ENCODE measurements at regions not wholly inside any gene's neighbourhood (a gene's known extent, or its start where the extent isn't known, plus 50 kb on each side); places are given as distances from the start of the nearest gene placed in this dataset.
"Not testable (repeated sequence)": the region's sequence is repeated elsewhere in the genome, so short reads cannot be mapped to it uniquely, and the experiment has no call there.

DNA sequence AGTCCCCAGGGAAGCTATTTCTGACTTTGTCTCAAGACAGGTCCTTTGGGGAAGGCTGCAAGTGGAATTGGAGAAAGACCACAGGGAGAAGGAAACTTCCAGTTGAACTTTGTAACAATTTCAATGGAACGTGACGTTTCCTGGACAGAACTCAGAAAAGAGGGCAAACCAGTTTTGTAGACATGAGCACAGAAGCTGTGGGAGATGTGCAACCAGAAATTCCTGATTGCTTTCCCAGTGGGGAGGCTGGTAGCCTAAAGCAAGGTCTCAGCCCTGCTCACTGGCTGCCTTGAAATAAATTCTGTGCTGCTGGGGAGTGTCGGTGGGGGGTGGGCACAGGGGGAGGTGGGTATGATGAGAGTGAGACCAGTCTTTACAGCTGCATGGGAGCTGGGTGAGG, 1206.7 kb upstream of the ADGRL2 start:
- Histone ChIP-seq H3K36me3 (ENCODE audit: control insufficient read depth in 2 of 2, insufficient read depth in 2 of 2, low read length in 2 of 2) (no peaks in the 10 kb centered on the region), H3K27me3 (ENCODE audit: control insufficient read depth in 2 of 2, insufficient read depth in 2 of 2, low read length in 2 of 2) (no peaks in the 10 kb centered on the region), H3K9me3 (ENCODE audit: control insufficient read depth in 2 of 2, low read length in 2 of 2) (peaks cover 0 to 6% of the 10 kb centered on the region in 2 donors), H3K4me1 (ENCODE audit: control insufficient read depth in 2 of 2, insufficient read depth in 2 of 2, low read length in 2 of 2) (no peaks in the 10 kb centered on the region), H3K27ac (ENCODE audit: low read depth in 2 of 2, low read length in 2 of 2) (no peak overlapping the region), H3K9ac (ENCODE audit: low read depth in 1 of 2, low read length in 2 of 2) (no peak overlapping the region), H3K4me3 (ENCODE audit: low read length in 2 of 2) (no peak overlapping the region)

DNA sequence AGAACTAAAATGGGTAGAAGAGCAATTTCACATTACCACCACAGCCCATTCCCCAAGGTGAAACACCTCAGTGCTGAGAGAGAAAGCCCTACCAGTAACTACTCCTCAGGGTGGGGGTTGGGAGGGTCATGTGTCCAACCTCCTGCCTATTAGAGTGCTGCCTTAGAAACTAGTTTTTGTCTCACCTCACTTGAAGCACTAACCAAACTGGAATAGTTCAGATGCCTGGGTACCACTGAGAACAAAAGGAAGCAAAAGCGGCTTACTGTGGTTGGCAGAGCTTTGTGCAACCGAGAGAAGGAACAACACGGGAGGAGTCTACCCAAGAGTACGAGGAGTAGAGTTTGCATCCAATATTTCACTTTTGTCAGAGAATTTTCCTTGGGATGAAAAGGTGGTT, 1207.5 kb upstream of the ADGRL2 start:
- Histone ChIP-seq H3K36me3 (ENCODE audit: control insufficient read depth in 2 of 2, insufficient read depth in 2 of 2, low read length in 2 of 2) (no peaks in the 10 kb centered on the region), H3K27me3 (ENCODE audit: control insufficient read depth in 2 of 2, insufficient read depth in 2 of 2, low read length in 2 of 2) (no peaks in the 10 kb centered on the region), H3K9me3 (ENCODE audit: control insufficient read depth in 2 of 2, low read length in 2 of 2) (peaks cover 0 to 6% of the 10 kb centered on the region in 2 donors), H3K4me3 (ENCODE audit: low read length in 2 of 2) (no peak overlapping the region), H3K4me1 (ENCODE audit: control insufficient read depth in 2 of 2, insufficient read depth in 2 of 2, low read length in 2 of 2) (no peaks in the 10 kb centered on the region), H3K9ac (ENCODE audit: low read depth in 1 of 2, low read length in 2 of 2) (no peak overlapping the region), H3K27ac (ENCODE audit: low read depth in 2 of 2, low read length in 2 of 2) (no peak overlapping the region)

DNA sequence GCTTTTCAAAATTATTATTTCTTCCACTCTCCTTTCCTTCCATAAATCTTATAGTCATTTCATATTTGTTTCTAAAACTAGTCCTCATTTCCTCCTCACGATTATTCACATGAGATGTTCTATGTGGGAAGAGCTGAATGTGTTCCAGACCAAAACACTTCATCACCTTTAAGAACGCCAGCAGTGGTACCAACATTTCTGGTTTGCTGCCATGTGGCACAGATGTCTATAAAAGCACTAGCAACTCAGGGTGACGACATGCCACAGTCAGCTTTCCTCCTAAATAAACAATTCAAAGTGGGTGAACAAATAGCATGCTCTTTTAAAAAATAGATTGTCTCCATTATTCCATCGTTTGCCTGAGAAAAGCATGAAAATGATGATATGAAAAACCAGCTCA, 1217.8 kb upstream of the ADGRL2 start:
- Histone ChIP-seq H3K9me3 (ENCODE audit: control insufficient read depth in 2 of 2, low read length in 2 of 2) (no peaks in the 10 kb centered on the region), H3K9ac (ENCODE audit: low read depth in 1 of 2, low read length in 2 of 2) (no peak overlapping the region), H3K36me3 (ENCODE audit: control insufficient read depth in 2 of 2, insufficient read depth in 2 of 2, low read length in 2 of 2) (no peaks in the 10 kb centered on the region), H3K4me1 (ENCODE audit: control insufficient read depth in 2 of 2, insufficient read depth in 2 of 2, low read length in 2 of 2) (no peaks in the 10 kb centered on the region), H3K27me3 (ENCODE audit: control insufficient read depth in 2 of 2, insufficient read depth in 2 of 2, low read length in 2 of 2) (no peaks in the 10 kb centered on the region), H3K27ac (ENCODE audit: low read depth in 2 of 2, low read length in 2 of 2) (no peak overlapping the region), H3K4me3 (ENCODE audit: low read length in 2 of 2) (no peak overlapping the region)

DNA sequence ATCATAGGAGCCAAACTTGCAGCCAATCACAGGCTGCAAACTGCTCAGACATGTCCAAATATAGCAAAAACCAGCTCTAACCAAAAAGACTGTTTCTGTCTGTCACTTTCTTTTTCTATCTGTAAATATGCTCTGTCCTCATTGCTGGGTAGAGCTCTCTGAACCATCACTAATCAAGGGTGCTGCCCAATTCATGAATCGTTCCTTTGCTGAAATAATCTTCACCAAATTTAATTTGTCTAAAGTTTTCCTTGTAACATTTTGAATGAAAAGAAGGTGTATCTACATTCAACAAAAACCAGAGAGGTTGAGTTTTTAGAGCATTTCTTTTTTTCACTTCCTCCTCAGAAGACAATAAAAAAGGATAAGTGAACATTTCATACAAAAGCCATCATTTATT, 1221.7 kb upstream of the ADGRL2 start:
- Histone ChIP-seq H3K4me3 (ENCODE audit: low read length in 2 of 2) (no peak overlapping the region), H3K36me3 (ENCODE audit: control insufficient read depth in 2 of 2, insufficient read depth in 2 of 2, low read length in 2 of 2) (no peaks in the 10 kb centered on the region), H3K9ac (ENCODE audit: low read depth in 1 of 2, low read length in 2 of 2) (no peak overlapping the region), H3K9me3 (ENCODE audit: control insufficient read depth in 2 of 2, low read length in 2 of 2) (no peaks in the 10 kb centered on the region), H3K27ac (ENCODE audit: low read depth in 2 of 2, low read length in 2 of 2) (no peak overlapping the region), H3K27me3 (ENCODE audit: control insufficient read depth in 2 of 2, insufficient read depth in 2 of 2, low read length in 2 of 2) (no peaks in the 10 kb centered on the region), H3K4me1 (ENCODE audit: control insufficient read depth in 2 of 2, insufficient read depth in 2 of 2, low read length in 2 of 2) (no peaks in the 10 kb centered on the region)

DNA sequence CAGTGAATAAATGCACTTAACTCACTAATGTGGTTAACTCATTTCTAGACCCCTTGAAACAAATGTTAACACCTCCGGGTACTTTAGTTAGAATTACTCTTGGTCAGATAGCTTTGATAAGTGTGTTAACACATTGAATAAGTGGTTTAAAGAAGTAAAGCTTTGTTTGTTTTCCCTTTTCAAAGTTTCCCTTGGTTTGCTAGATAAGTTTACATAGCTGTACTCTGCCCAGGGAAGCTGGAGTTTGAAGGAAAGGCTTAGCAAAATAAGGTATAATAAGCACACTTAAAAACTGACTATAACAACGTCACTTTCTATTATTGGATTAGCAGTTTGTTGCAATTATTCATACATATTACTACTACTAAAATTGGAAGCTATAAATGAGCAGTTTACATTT, 1233.9 kb upstream of the ADGRL2 start:
- Histone ChIP-seq H3K4me3 (ENCODE audit: low read length in 2 of 2) (no peak overlapping the region), H3K9me3 (ENCODE audit: control insufficient read depth in 2 of 2, low read length in 2 of 2) (no peaks in the 10 kb centered on the region), H3K27ac (ENCODE audit: low read depth in 2 of 2, low read length in 2 of 2) (no peak overlapping the region), H3K4me1 (ENCODE audit: control insufficient read depth in 2 of 2, insufficient read depth in 2 of 2, low read length in 2 of 2) (no peaks in the 10 kb centered on the region), H3K27me3 (ENCODE audit: control insufficient read depth in 2 of 2, insufficient read depth in 2 of 2, low read length in 2 of 2) (no peaks in the 10 kb centered on the region), H3K9ac (ENCODE audit: low read depth in 1 of 2, low read length in 2 of 2) (no peak overlapping the region), H3K36me3 (ENCODE audit: control insufficient read depth in 2 of 2, insufficient read depth in 2 of 2, low read length in 2 of 2) (no peaks in the 10 kb centered on the region)

DNA sequence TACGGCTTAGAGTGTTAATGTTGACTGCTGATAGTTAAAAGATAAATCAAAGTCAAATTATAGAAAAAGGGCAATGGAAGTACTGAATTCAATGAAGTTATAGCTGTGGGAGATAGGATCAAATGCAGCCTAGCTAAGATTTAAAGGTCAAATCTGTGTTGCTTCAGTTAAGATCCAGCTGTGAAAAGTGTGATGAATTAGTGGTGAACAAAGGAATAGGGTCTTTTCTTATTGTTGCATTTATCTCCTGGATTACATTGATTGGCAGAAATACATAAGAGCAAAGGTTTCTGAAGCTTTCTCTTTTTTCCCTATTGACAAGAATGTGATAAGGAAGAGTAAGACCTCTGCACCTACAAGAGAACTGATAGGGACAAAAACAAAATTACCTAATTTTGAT, 1234.6 kb upstream of the ADGRL2 start:
- H3K4me3 ChIP-seq (ENCODE audit: low read length in 2 of 2) = no peak overlapping the region

DNA sequence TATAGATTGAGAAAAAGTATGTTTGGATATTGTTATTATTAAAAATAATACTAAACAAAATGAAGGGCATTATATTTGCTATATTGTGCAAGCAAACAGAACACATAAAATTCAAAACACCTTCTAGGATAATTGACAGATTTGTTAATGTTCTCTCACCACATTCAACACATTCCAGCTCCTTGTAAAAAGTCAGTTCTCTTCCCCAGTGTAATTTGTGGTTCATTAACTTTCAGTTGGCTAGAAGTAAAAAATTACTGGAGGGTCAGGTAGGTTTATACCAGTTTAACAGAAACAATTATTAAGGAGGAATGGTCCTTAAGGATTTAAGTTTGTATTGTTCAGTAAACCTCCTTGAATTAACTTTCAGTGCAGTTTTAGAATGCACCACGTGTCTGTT, 1235.3 kb upstream of the ADGRL2 start:
- no peak overlapping the region for H3K9ac ChIP-seq (ENCODE audit: low read depth in 1 of 2, low read length in 2 of 2)
- no peaks in the 10 kb centered on the region for H3K9me3 ChIP-seq (ENCODE audit: control insufficient read depth in 2 of 2, low read length in 2 of 2)
- no peak overlapping the region for H3K27ac ChIP-seq (ENCODE audit: low read depth in 2 of 2, low read length in 2 of 2)
- no peaks in the 10 kb centered on the region for H3K4me1 ChIP-seq (ENCODE audit: control insufficient read depth in 2 of 2, insufficient read depth in 2 of 2, low read length in 2 of 2)
- H3K36me3 ChIP-seq (ENCODE audit: control insufficient read depth in 2 of 2, insufficient read depth in 2 of 2, low read length in 2 of 2) = no peaks in the 10 kb centered on the region
- no peak overlapping the region for H3K4me3 ChIP-seq (ENCODE audit: low read length in 2 of 2)
- no peaks in the 10 kb centered on the region for H3K27me3 ChIP-seq (ENCODE audit: control insufficient read depth in 2 of 2, insufficient read depth in 2 of 2, low read length in 2 of 2)

More for the DNA sequence above, 1234.6 kb upstream of the ADGRL2 start:
- H3K27ac ChIP-seq (ENCODE audit: low read depth in 2 of 2, low read length in 2 of 2) = no peak overlapping the region
- no peaks in the 10 kb centered on the region for H3K4me1 ChIP-seq (ENCODE audit: control insufficient read depth in 2 of 2, insufficient read depth in 2 of 2, low read length in 2 of 2)
- H3K9me3 ChIP-seq (ENCODE audit: control insufficient read depth in 2 of 2, low read length in 2 of 2) = no peaks in the 10 kb centered on the region
- H3K9ac ChIP-seq (ENCODE audit: low read depth in 1 of 2, low read length in 2 of 2) = no peak overlapping the region
- H3K27me3 ChIP-seq (ENCODE audit: control insufficient read depth in 2 of 2, insufficient read depth in 2 of 2, low read length in 2 of 2) = no peaks in the 10 kb centered on the region
- H3K36me3 ChIP-seq (ENCODE audit: control insufficient read depth in 2 of 2, insufficient read depth in 2 of 2, low read length in 2 of 2) = no peaks in the 10 kb centered on the region

DNA sequence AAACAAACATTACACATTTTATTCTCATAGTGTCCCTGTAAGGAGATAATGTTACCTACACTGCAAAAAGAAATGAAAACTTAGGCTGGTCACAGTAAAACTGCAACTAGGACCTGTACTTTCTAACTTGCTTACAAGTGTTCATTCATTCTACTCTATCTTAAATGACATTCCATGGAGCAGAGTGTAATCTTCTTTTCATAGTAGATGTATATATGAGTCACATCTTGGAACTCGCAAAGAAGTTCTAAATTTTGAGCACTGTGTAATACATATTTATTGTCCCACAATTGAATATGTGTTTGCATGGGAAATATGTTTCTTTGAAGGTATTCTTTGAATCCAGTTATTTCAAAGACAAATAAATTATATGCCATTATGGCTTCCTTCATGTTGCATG, 1258.5 kb upstream of the ADGRL2 start:
- H3K36me3 ChIP-seq (ENCODE audit: control insufficient read depth in 2 of 2, insufficient read depth in 2 of 2, low read length in 2 of 2) = no peaks in the 10 kb centered on the region

DNA sequence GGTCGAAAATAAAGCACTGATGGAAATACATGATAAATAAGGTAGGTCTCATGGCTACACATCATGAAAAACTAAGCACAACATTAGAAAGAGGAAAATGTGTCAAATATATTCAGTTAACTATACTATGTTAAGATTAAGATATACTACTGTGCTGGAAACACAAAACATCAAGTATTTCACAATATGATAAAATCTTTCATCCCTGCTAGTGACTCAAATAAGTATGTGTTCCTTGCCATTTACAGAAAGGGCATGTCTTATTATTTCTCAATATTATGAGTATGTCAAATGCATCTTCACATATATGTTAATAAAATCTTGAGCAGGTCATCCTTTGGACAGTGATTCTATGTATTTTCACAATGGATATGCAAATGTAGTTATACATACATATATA, 1260.1 kb upstream of the ADGRL2 start:
- Histone ChIP-seq H3K9ac (ENCODE audit: low read depth in 1 of 2, low read length in 2 of 2) (no peak overlapping the region), H3K4me1 (ENCODE audit: control insufficient read depth in 2 of 2, insufficient read depth in 2 of 2, low read length in 2 of 2) (no peaks in the 10 kb centered on the region), H3K9me3 (ENCODE audit: control insufficient read depth in 2 of 2, low read length in 2 of 2) (no peaks in the 10 kb centered on the region), H3K4me3 (ENCODE audit: low read length in 2 of 2) (no peak overlapping the region), H3K36me3 (ENCODE audit: control insufficient read depth in 2 of 2, insufficient read depth in 2 of 2, low read length in 2 of 2) (no peaks in the 10 kb centered on the region), H3K27ac (ENCODE audit: low read depth in 2 of 2, low read length in 2 of 2) (no peak overlapping the region), H3K27me3 (ENCODE audit: control insufficient read depth in 2 of 2, insufficient read depth in 2 of 2, low read length in 2 of 2) (no peaks in the 10 kb centered on the region)

More for the DNA sequence above, 1258.5 kb upstream of the ADGRL2 start:
- H3K9me3 ChIP-seq (ENCODE audit: control insufficient read depth in 2 of 2, low read length in 2 of 2) = no peaks in the 10 kb centered on the region
- H3K9ac ChIP-seq (ENCODE audit: low read depth in 1 of 2, low read length in 2 of 2) = no peak overlapping the region
- H3K4me3 ChIP-seq (ENCODE audit: low read length in 2 of 2) = no peak overlapping the region
- H3K27ac ChIP-seq (ENCODE audit: low read depth in 2 of 2, low read length in 2 of 2) = no peak overlapping the region
- no peaks in the 10 kb centered on the region for H3K27me3 ChIP-seq (ENCODE audit: control insufficient read depth in 2 of 2, insufficient read depth in 2 of 2, low read length in 2 of 2)
- H3K4me1 ChIP-seq (ENCODE audit: control insufficient read depth in 2 of 2, insufficient read depth in 2 of 2, low read length in 2 of 2) = no peaks in the 10 kb centered on the region

DNA sequence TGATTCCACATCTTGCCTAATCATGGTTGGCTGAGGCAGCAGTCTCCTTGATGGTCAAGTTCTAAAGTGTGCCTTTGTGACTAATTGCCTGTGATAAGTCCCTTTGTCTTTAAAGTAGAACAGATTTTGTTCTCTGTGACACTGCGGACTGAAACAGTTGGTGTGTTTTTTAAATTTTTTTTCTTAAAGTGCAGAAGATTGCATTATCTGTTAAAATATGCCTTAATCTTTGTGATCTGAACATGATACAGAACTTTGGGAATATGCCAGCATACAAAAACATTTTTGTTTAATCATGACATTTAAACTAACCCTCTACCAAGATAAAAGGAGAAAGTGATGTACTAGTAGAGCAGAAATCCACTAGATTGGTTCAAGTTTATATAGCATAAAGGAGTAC, 1260.6 kb upstream of the ADGRL2 start:
- Histone ChIP-seq H3K9ac (ENCODE audit: low read depth in 1 of 2, low read length in 2 of 2) (no peak overlapping the region), H3K4me1 (ENCODE audit: control insufficient read depth in 2 of 2, insufficient read depth in 2 of 2, low read length in 2 of 2) (no peaks in the 10 kb centered on the region), H3K9me3 (ENCODE audit: control insufficient read depth in 2 of 2, low read length in 2 of 2) (no peaks in the 10 kb centered on the region), H3K27me3 (ENCODE audit: control insufficient read depth in 2 of 2, insufficient read depth in 2 of 2, low read length in 2 of 2) (no peaks in the 10 kb centered on the region), H3K27ac (ENCODE audit: low read depth in 2 of 2, low read length in 2 of 2) (no peak overlapping the region), H3K36me3 (ENCODE audit: control insufficient read depth in 2 of 2, insufficient read depth in 2 of 2, low read length in 2 of 2) (no peaks in the 10 kb centered on the region), H3K4me3 (ENCODE audit: low read length in 2 of 2) (no peak overlapping the region)

DNA sequence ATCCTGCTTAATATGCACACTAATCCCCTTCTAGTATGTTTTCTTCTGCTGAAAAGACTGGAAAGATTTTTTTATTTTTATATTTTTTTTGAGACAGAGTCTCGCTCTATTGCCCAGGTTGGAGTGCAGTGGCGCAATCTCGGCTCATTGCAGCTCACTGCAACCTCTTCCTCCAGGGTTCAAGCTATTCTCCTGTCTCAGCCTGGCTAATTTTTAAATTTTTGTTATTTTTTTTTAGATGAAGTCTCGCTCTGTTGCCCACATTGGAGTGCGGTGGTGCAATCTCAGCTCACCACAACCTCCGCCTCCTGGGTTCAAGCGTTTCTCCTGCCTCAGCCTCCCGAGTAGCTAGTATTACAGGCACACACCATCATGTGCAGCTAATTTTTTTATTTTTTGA, 1261.4 kb upstream of the ADGRL2 start:
- H3K36me3 ChIP-seq (ENCODE audit: control insufficient read depth in 2 of 2, insufficient read depth in 2 of 2, low read length in 2 of 2) = not testable (repeated sequence)

More for the DNA sequence above, 1261.4 kb upstream of the ADGRL2 start:
- not testable (repeated sequence) for H3K9me3 ChIP-seq (ENCODE audit: control insufficient read depth in 2 of 2, low read length in 2 of 2); H3K9ac ChIP-seq (ENCODE audit: low read depth in 1 of 2, low read length in 2 of 2); H3K4me3 ChIP-seq (ENCODE audit: low read length in 2 of 2); H3K27me3 ChIP-seq (ENCODE audit: control insufficient read depth in 2 of 2, insufficient read depth in 2 of 2, low read length in 2 of 2); H3K4me1 ChIP-seq (ENCODE audit: control insufficient read depth in 2 of 2, insufficient read depth in 2 of 2, low read length in 2 of 2); H3K27ac ChIP-seq (ENCODE audit: low read depth in 2 of 2, low read length in 2 of 2)
